ENCODE measurements at regions not wholly inside any gene's neighbourhood (a gene's known extent, or its start where the extent isn't known, plus 50 kb on each side); places are given as distances from the start of the nearest gene placed in this dataset.

- TF ChIP-seq RAD21 (IDR thresholded peaks at IDR 0.05; ENCODE audit: low read depth) (no peak), ZBTB7A (IDR thresholded peaks at IDR 0.05; ENCODE audit: low read depth) (no peak), MAX (IDR thresholded peaks at IDR 0.05) (no peak)
Observed at GRCh38 chr3:154926721-154927120, 153.4 kb upstream of the MME start.

- TF ChIP-seq TAF1 (IDR thresholded peaks at IDR 0.05; ENCODE audit: low read depth), result no peak
- TF ChIP-seq ZBTB7A (IDR thresholded peaks at IDR 0.05; ENCODE audit: low read depth), result no peak
- TF ChIP-seq EGR1 (IDR thresholded peaks at IDR 0.05), result no peak
- TF ChIP-seq RAD21 (IDR thresholded peaks at IDR 0.05; ENCODE audit: low read depth), result no peak
- no peak for TF ChIP-seq CREB1 (IDR thresholded peaks at IDR 0.05; ENCODE audit: low read depth)
- TF ChIP-seq YY1 (IDR thresholded peaks at IDR 0.05; ENCODE audit: low read depth), result no peak
- no peak for TF ChIP-seq TEAD4 (IDR thresholded peaks at IDR 0.05)
Observed at GRCh38 chr3:154921351-154921750, 158.8 kb upstream of the MME start.

GRCh38 chr3:154919226-154919625 lies 160.9 kb upstream of the MME start:
- TF ChIP-seq CREB1 (IDR thresholded peaks at IDR 0.05; ENCODE audit: low read depth) (no peak), CEBPB (IDR thresholded peaks at IDR 0.05) (no peak), RAD21 (IDR thresholded peaks at IDR 0.05; ENCODE audit: low read depth) (no peak), TCF12 (IDR thresholded peaks at IDR 0.05; ENCODE audit: low read depth) (no peak), MAX (IDR thresholded peaks at IDR 0.05) (no peak), USF1 (IDR thresholded peaks at IDR 0.05) (no peak), EP300 (IDR thresholded peaks at IDR 0.05; ENCODE audit: borderline replicate concordance) (no peak), YY1 (IDR thresholded peaks at IDR 0.05; ENCODE audit: low read depth) (no peak), TAF1 (IDR thresholded peaks at IDR 0.05; ENCODE audit: low read depth) (no peak), ZBTB7A (IDR thresholded peaks at IDR 0.05; ENCODE audit: low read depth) (no peak), NFIC (IDR thresholded peaks at IDR 0.05) (no peak), EGR1 (IDR thresholded peaks at IDR 0.05) (no peak), FOXM1 (IDR thresholded peaks at IDR 0.05; ENCODE audit: borderline replicate concordance, low read depth) (no peak), TEAD4 (IDR thresholded peaks at IDR 0.05) (no peak), REST (IDR thresholded peaks at IDR 0.05; ENCODE audit: low read depth) (no peak)

- TF ChIP-seq REST (IDR thresholded peaks at IDR 0.05; ENCODE audit: low read depth) (no peak), NFIC (IDR thresholded peaks at IDR 0.05) (no peak), EGR1 (IDR thresholded peaks at IDR 0.05) (no peak), RAD21 (IDR thresholded peaks at IDR 0.05; ENCODE audit: low read depth) (peak; percentile 24; the same call in 1 of the 2 replicates), YY1 (IDR thresholded peaks at IDR 0.05; ENCODE audit: low read depth) (no peak), CREB1 (IDR thresholded peaks at IDR 0.05; ENCODE audit: low read depth) (no peak), USF1 (IDR thresholded peaks at IDR 0.05) (no peak)
Observed at GRCh38 chr3:154904328-154904727, 175.8 kb upstream of the MME start.

- TF ChIP-seq TEAD4 (IDR thresholded peaks at IDR 0.05), result no peak
- no peak for TF ChIP-seq REST (IDR thresholded peaks at IDR 0.05; ENCODE audit: low read depth)
- no peak for TF ChIP-seq MAX (IDR thresholded peaks at IDR 0.05)
- no peak for TF ChIP-seq CREB1 (IDR thresholded peaks at IDR 0.05; ENCODE audit: low read depth)
- no peak for TF ChIP-seq EGR1 (IDR thresholded peaks at IDR 0.05)
- TF ChIP-seq USF1 (IDR thresholded peaks at IDR 0.05), result no peak
- no peak for TF ChIP-seq NFIC (IDR thresholded peaks at IDR 0.05)
- no peak for TF ChIP-seq FOXM1 (IDR thresholded peaks at IDR 0.05; ENCODE audit: borderline replicate concordance, low read depth)
Observed at GRCh38 chr3:154901278-154901677, 178.8 kb upstream of the MME start.
